ENCODE measurements at regions not wholly inside any gene's neighbourhood (a gene's known extent, or its start where the extent isn't known, plus 50 kb on each side); places are given as distances from the start of the nearest gene placed in this dataset.

GRCh38 chr10:78957471-78958039 lies 111.2 kb upstream of the ZMIZ1 start:
- DNase-seq (ENCODE audit: low read depth in 3 of 3): no peak

- no peak for DNase-seq (ENCODE audit: low read depth in 3 of 3)
These were observed 109.4 kb upstream of the ZMIZ1 start for GRCh38 chr10:78959217-78959923.

- DNase-seq (ENCODE audit: low read depth in 3 of 3): no peak
These were observed 108.9 kb upstream of the ZMIZ1 start for GRCh38 chr10:78959924-78960285.

- DNase-seq (ENCODE audit: low read depth in 3 of 3): no peak
These were observed 108.4 kb upstream of the ZMIZ1 start for GRCh38 chr10:78960316-78960800.

- DNase-seq (ENCODE audit: low read depth in 3 of 3): no peak
These were observed 107.0 kb upstream of the ZMIZ1 start for GRCh38 chr10:78961760-78962159.

- no peak for DNase-seq (ENCODE audit: low read depth in 3 of 3)
These were observed 105.4 kb upstream of the ZMIZ1 start for GRCh38 chr10:78963074-78964034.

GRCh38 chr10:78964274-78964951 lies 104.4 kb upstream of the ZMIZ1 start:
- no peak for DNase-seq (ENCODE audit: low read depth in 3 of 3)

- DNase-seq (ENCODE audit: low read depth in 3 of 3): no peak
These were observed 103.7 kb upstream of the ZMIZ1 start for GRCh38 chr10:78964952-78965633.

- no peak for DNase-seq (ENCODE audit: low read depth in 3 of 3)
These were observed 102.5 kb upstream of the ZMIZ1 start for GRCh38 chr10:78966182-78966787.

- DNase-seq (ENCODE audit: low read depth in 3 of 3): no peak
These were observed 101.8 kb upstream of the ZMIZ1 start for GRCh38 chr10:78966844-78967488.

GRCh38 chr10:78968300-78968942 lies 100.3 kb upstream of the ZMIZ1 start:
- no peak for DNase-seq (ENCODE audit: low read depth in 3 of 3)

GRCh38 chr10:78968943-78969342 lies 99.8 kb upstream of the ZMIZ1 start:
- DNase-seq (ENCODE audit: low read depth in 3 of 3): no peak

GRCh38 chr10:78969719-78970118 lies 99.0 kb upstream of the ZMIZ1 start:
- DNase-seq (ENCODE audit: low read depth in 3 of 3): no peak

GRCh38 chr10:78970261-78970660 lies 98.5 kb upstream of the ZMIZ1 start:
- no peak for DNase-seq (ENCODE audit: low read depth in 3 of 3)

GRCh38 chr10:78971094-78971682 lies 97.6 kb upstream of the ZMIZ1 start:
- DNase-seq (ENCODE audit: low read depth in 3 of 3): no peak

GRCh38 chr10:78972160-78972946 lies 96.4 kb upstream of the ZMIZ1 start:
- no peak for DNase-seq (ENCODE audit: low read depth in 3 of 3)

GRCh38 chr10:78972947-78973900 lies 95.5 kb upstream of the ZMIZ1 start:
- peak; percentile 45 to 60 (median 52) for DNase-seq (ENCODE audit: low read depth in 3 of 3)
